ENCODE measurements at regions not wholly inside any gene's neighbourhood (a gene's known extent, or its start where the extent isn't known, plus 50 kb on each side); places are given as distances from the start of the nearest gene placed in this dataset.
A peak's percentile ranks its signal among the peaks of the same experiment; 100 is the strongest.

DNA sequence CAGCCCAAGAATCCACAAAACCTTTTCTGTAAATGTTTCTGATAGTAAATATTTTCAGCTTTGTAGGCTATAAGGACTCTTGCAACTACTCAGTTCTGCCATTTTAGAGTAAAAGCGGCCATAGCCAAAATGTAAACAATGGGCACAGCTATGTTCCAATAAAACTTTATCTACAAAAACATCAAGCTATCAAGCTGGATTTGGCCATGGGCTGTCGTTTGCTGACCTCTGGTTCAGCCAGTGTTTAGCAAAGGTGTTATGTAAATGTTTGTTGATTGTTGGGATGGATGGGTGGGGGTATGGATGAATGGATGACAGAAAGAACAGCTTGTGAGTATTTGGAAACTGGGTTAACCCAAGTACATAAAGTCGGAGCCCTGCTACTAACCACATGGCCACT is 111.1 kb upstream of the VRK1 start (continued):
- TF ChIP-seq, protein P1, sequence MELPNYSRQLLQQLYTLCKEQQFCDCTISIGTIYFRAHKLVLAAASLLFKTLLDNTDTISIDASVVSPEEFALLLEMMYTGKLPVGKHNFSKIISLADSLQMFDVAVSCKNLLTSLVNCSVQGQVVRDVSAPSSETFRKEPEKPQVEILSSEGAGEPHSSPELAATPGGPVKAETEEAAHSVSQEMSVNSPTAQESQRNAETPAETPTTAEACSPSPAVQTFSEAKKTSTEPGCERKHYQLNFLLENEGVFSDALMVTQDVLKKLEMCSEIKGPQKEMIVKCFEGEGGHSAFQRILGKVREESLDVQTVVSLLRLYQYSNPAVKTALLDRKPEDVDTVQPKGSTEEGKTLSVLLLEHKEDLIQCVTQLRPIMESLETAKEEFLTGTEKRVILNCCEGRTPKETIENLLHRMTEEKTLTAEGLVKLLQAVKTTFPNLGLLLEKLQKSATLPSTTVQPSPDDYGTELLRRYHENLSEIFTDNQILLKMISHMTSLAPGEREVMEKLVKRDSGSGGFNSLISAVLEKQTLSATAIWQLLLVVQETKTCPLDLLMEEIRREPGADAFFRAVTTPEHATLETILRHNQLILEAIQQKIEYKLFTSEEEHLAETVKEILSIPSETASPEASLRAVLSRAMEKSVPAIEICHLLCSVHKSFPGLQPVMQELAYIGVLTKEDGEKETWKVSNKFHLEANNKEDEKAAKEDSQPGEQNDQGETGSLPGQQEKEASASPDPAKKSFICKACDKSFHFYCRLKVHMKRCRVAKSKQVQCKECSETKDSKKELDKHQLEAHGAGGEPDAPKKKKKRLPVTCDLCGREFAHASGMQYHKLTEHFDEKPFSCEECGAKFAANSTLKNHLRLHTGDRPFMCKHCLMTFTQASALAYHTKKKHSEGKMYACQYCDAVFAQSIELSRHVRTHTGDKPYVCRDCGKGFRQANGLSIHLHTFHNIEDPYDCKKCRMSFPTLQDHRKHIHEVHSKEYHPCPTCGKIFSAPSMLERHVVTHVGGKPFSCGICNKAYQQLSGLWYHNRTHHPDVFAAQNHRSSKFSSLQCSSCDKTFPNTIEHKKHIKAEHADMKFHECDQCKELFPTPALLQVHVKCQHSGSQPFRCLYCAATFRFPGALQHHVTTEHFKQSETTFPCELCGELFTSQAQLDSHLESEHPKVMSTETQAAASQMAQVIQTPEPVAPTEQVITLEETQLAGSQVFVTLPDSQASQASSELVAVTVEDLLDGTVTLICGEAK (IDR thresholded peaks at IDR 0.05): peak; percentile 76
- TF ChIP-seq, protein P1 (CRISPR knock-in tag; IDR thresholded peaks at IDR 0.05): no peak
- TF ChIP-seq ZBTB7A (IDR thresholded peaks at IDR 0.05; ENCODE audit: borderline replicate concordance, control insufficient read depth, low read depth, low read length): no peak
- no peak for TF ChIP-seq ZNF551 (CRISPR knock-in tag; IDR thresholded peaks at IDR 0.05)

All from K562 (cell line).